ENCODE measurements at regions not wholly inside any gene's neighbourhood (a gene's known extent, or its start where the extent isn't known, plus 50 kb on each side); places are given as distances from the start of the nearest gene placed in this dataset.

- TF ChIP-seq CTCF (conservative IDR thresholded peaks at IDR 0.05) (no peak), EZH2 (IDR thresholded peaks at IDR 0.05; ENCODE audit: low read depth) (no peak)
Observed at GRCh38 chr10:23966504-23967051, 242.4 kb upstream of the KIAA1217 start.
